ENCODE measurements at regions not wholly inside any gene's neighbourhood (a gene's known extent, or its start where the extent isn't known, plus 50 kb on each side); places are given as distances from the start of the nearest gene placed in this dataset.

- peaks cover 0 to 9% (median 4%) of the 10 kb centered on the region in 3 donors for H3K4me1 ChIP-seq (ENCODE audit: control insufficient read depth in 2 of 3, insufficient read depth in 2 of 3, low read depth in 1 of 3, low read length in 3 of 3)
- H3K36me3 ChIP-seq (ENCODE audit: control insufficient read depth in 2 of 3, insufficient read depth in 3 of 3, low read length in 3 of 3), result no peaks in the 10 kb centered on the region
- H3K27me3 ChIP-seq (ENCODE audit: control insufficient read depth, insufficient read depth, low read length), result no peaks in the 10 kb centered on the region
- DNase-seq (peak in 1 of 5 donors; percentile 18), FAIRE-seq (no peak)
- no peak overlapping the region for H3K4me3 ChIP-seq (ENCODE audit: low read length in 3 of 3)
- H3K27ac ChIP-seq (ENCODE audit: low read depth in 2 of 2, low read length in 2 of 2), result no peak overlapping the region
- intact Hi-C loops (cut with DNase I), result no loop called here
- no peak overlapping the region for H3K9ac ChIP-seq (ENCODE audit: low read length in 3 of 3)
- peaks cover 0 to 11% (median 0%) of the 10 kb centered on the region in 3 donors for H3K9me3 ChIP-seq (ENCODE audit: control insufficient read depth in 2 of 3, insufficient read depth in 1 of 3, low read length in 3 of 3)
- TF ChIP-seq, protein P1, sequence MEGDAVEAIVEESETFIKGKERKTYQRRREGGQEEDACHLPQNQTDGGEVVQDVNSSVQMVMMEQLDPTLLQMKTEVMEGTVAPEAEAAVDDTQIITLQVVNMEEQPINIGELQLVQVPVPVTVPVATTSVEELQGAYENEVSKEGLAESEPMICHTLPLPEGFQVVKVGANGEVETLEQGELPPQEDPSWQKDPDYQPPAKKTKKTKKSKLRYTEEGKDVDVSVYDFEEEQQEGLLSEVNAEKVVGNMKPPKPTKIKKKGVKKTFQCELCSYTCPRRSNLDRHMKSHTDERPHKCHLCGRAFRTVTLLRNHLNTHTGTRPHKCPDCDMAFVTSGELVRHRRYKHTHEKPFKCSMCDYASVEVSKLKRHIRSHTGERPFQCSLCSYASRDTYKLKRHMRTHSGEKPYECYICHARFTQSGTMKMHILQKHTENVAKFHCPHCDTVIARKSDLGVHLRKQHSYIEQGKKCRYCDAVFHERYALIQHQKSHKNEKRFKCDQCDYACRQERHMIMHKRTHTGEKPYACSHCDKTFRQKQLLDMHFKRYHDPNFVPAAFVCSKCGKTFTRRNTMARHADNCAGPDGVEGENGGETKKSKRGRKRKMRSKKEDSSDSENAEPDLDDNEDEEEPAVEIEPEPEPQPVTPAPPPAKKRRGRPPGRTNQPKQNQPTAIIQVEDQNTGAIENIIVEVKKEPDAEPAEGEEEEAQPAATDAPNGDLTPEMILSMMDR (IDR thresholded peaks at IDR 0.05; ENCODE audit: borderline replicate concordance, extremely low read depth, insufficient read depth), result no peak
These were observed 154.1 kb downstream of the NUP210 start for GRCh38 chr3:13266005-13266404.

DNA sequence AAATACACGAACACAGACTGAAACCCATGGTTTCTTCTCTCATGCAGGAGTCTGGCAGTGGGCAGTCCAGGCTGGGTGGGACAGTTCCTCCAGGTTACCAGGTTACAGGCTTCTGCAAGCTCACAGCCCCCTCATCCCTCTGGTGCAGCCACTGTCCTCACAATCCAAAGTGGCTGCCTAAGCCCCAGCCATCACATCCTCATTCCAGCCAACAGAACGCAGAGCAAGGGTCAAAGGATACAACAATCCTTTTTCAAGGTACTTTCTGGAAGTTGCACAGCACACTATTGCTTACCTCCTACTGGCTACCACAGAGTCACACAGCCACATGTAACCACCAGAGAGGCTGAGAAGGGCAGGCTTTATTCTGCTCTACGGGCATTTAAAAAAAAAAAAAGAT, 154.6 kb downstream of the NUP210 start:
- Histone ChIP-seq H3K9ac (ENCODE audit: low read length in 3 of 3) (no peak overlapping the region), H3K36me3 (ENCODE audit: control insufficient read depth in 2 of 3, insufficient read depth in 3 of 3, low read length in 3 of 3) (no peaks in the 10 kb centered on the region), H3K4me1 (ENCODE audit: control insufficient read depth in 2 of 3, insufficient read depth in 2 of 3, low read depth in 1 of 3, low read length in 3 of 3) (peaks cover 0 to 11% (median 4%) of the 10 kb centered on the region in 3 donors), H3K4me3 (ENCODE audit: low read length in 3 of 3) (no peak overlapping the region), H3K27ac (ENCODE audit: low read depth in 2 of 2, low read length in 2 of 2) (no peak overlapping the region), H3K9me3 (ENCODE audit: control insufficient read depth in 2 of 3, insufficient read depth in 1 of 3, low read length in 3 of 3) (peaks cover 0 to 11% (median 0%) of the 10 kb centered on the region in 3 donors), H3K27me3 (ENCODE audit: control insufficient read depth, insufficient read depth, low read length) (no peaks in the 10 kb centered on the region)
- TF ChIP-seq, protein P1 (IDR thresholded peaks at IDR 0.05; ENCODE audit: borderline replicate concordance, extremely low read depth, insufficient read depth), result no peak
- FAIRE-seq, result no peak
- intact Hi-C loops (cut with DNase I), result no loop called here
- no peak for DNase-seq

DNA sequence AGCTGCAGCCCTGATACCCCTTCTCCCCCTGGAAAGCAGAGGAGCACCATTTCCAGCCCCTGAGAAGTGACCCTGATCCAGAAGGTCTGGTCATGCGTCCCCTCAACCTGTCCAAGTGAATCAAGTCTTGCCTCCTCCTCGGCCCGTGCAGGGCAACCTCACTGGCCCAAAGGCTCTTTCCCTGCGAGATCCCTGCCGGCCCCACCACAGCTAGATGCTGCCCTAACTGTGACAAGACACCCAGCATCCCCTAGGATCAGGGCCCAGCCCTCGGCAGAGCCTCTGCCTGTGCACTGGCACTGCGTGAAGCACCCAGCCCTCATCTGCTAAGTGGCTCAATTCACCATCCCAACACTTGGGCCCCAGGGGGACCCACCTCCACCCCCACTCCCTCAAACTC, 155.1 kb downstream of the NUP210 start:
- peaks cover 0 to 12% (median 4%) of the 10 kb centered on the region in 3 donors for H3K4me1 ChIP-seq (ENCODE audit: control insufficient read depth in 2 of 3, insufficient read depth in 2 of 3, low read depth in 1 of 3, low read length in 3 of 3)
- peak in 1 of 5 donors; percentile 46 for DNase-seq
- TF ChIP-seq, protein P1 (IDR thresholded peaks at IDR 0.05; ENCODE audit: borderline replicate concordance, extremely low read depth, insufficient read depth), result no peak
- H3K4me3 ChIP-seq (ENCODE audit: low read length in 3 of 3), result no peak overlapping the region
- no peak overlapping the region for H3K27ac ChIP-seq (ENCODE audit: low read depth in 2 of 2, low read length in 2 of 2)
- H3K9me3 ChIP-seq (ENCODE audit: control insufficient read depth in 2 of 3, insufficient read depth in 1 of 3, low read length in 3 of 3), result peaks cover 0 to 7% (median 0%) of the 10 kb centered on the region in 3 donors
- no peaks in the 10 kb centered on the region for H3K27me3 ChIP-seq (ENCODE audit: control insufficient read depth, insufficient read depth, low read length)
- no peak for FAIRE-seq
- intact Hi-C loops (cut with DNase I), result no loop called here
- no peak overlapping the region for H3K9ac ChIP-seq (ENCODE audit: low read length in 3 of 3)
- H3K36me3 ChIP-seq (ENCODE audit: control insufficient read depth in 2 of 3, insufficient read depth in 3 of 3, low read length in 3 of 3), result no peaks in the 10 kb centered on the region

DNA sequence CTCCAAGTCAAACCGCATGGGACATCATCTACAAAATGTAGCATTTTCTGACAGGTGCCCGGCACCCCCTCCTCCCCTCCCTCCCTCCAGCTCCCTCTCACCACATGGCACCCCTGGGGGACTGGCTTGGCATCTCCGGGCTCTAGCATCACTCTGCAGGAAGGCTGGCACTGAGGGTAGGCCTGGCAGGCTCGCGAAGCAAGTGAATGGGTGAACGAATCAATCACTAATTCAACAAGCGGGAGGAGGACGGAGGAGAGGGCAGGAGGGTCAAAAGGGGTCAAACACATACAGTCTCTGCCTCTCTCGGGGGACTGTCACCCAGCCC, 155.7 kb downstream of the NUP210 start:
- Histone ChIP-seq H3K27me3 (ENCODE audit: control insufficient read depth, insufficient read depth, low read length) (no peaks in the 10 kb centered on the region), H3K36me3 (ENCODE audit: control insufficient read depth in 2 of 3, insufficient read depth in 3 of 3, low read length in 3 of 3) (no peaks in the 10 kb centered on the region), H3K9ac (ENCODE audit: low read length in 3 of 3) (no peak overlapping the region), H3K4me3 (ENCODE audit: low read length in 3 of 3) (no peak overlapping the region), H3K27ac (ENCODE audit: low read depth in 2 of 2, low read length in 2 of 2) (peak overlapping the region; percentile 59 to 71), H3K4me1 (ENCODE audit: control insufficient read depth in 2 of 3, insufficient read depth in 2 of 3, low read depth in 1 of 3, low read length in 3 of 3) (peaks cover 0 to 12% (median 4%) of the 10 kb centered on the region in 3 donors), H3K9me3 (ENCODE audit: control insufficient read depth in 2 of 3, insufficient read depth in 1 of 3, low read length in 3 of 3) (peaks cover 0 to 3% (median 0%) of the 10 kb centered on the region in 3 donors)
- no peak for FAIRE-seq
- TF ChIP-seq, protein P1 (IDR thresholded peaks at IDR 0.05; ENCODE audit: borderline replicate concordance, extremely low read depth, insufficient read depth), result no peak
- intact Hi-C loops (cut with DNase I), result no loop called here
- peak in 1 of 5 donors; percentile 48 for DNase-seq
